SK-N-SH (cell line): ENCODE measurements at regions not wholly inside any gene's neighbourhood (a gene's known extent, or its start where the extent isn't known, plus 50 kb on each side); places are given as distances from the start of the nearest gene placed in this dataset.

Experiments
- EZH2phosphoT487 ChIP-seq: fragments of 200-600 bp; sonication (generic); IDR thresholded peaks from 2 replicates; pipeline ENCODE4 v1.6.1; 2017; ENCODE audit warnings: low read depth, mixed run types, mild to moderate bottlenecking, antibody characterized with exemption, moderate library complexity, borderline replicate concordance
- FOXM1 ChIP-seq: IDR thresholded peaks from 2 replicates; pipeline ENCODE4 v1.4.0; 2012; ENCODE audit warnings: low read depth, mild to moderate bottlenecking
- GATA2 ChIP-seq: sonication (generic); formaldehyde crosslinking; IDR thresholded peaks from 2 replicates; pipeline ENCODE4 v1.5.0; 2020; ENCODE audit warnings: mild to moderate bottlenecking, missing genetic modification reagents
- POLR2AphosphoS5 ChIP-seq: IDR thresholded peaks from 2 replicates; pipeline ENCODE4 v1.6.1; 2012; ENCODE audit warnings: low read depth, low read length
- RCOR1 ChIP-seq: fragments of 150-350 bp; IDR thresholded peaks from 2 replicates; pipeline ENCODE4 v1.6.1; 2017; ENCODE audit warnings: antibody characterized with exemption, low read length
- RXRA ChIP-seq: IDR thresholded peaks from 2 replicates; pipeline ENCODE4 v1.4.0; 2012; ENCODE audit warnings: low read depth, mild to moderate bottlenecking, borderline replicate concordance
- SMC3 ChIP-seq: IDR thresholded peaks from 2 replicates; pipeline ENCODE4 v1.6.1; 2012; ENCODE audit warnings: low read depth, low read length, improper control_type of control experiment
- TCF12 ChIP-seq: IDR thresholded peaks from 2 replicates; pipeline ENCODE4 v1.4.0; 2012
- YY1 ChIP-seq: IDR thresholded peaks from 2 replicates; pipeline ENCODE4 v1.4.0; 2012; ENCODE audit warnings: low read depth, mild to moderate bottlenecking
- TF ChIP-seq, protein P1 (sequence below): fragments of 200-600 bp; sonication (generic); IDR thresholded peaks from 2 replicates; pipeline ENCODE4 v1.6.1; 2017; ENCODE audit warnings: antibody characterized with exemption, mild to moderate bottlenecking, moderate library complexity
- TF ChIP-seq, protein P2 (sequence below): IDR thresholded peaks from 2 replicates; pipeline ENCODE4 v1.4.0; 2012; ENCODE audit warnings: low read depth
- TF ChIP-seq, protein P3 (sequence below): IDR thresholded peaks from 2 replicates; pipeline ENCODE4; 2012

DNA sequence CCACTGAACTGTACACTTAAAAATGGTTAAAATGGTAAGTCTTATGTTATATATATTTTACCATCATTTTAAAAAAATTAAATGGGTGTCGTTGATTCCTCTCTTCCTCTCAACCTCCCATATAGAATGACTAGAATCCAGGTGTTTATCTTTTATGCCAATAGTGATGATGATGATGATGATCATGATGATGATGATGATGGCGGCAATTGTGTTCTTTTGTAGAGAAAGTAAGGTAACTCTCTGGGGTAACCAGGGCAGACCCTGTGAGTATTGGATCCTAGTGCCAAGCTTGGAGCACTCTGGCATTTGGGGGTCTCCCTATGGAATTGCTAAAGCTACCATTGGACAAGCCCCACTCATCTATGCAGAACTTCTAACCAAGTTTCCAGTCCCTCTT is 113.6 kb downstream of the GLI2 start:
- TF ChIP-seq, protein P1, sequence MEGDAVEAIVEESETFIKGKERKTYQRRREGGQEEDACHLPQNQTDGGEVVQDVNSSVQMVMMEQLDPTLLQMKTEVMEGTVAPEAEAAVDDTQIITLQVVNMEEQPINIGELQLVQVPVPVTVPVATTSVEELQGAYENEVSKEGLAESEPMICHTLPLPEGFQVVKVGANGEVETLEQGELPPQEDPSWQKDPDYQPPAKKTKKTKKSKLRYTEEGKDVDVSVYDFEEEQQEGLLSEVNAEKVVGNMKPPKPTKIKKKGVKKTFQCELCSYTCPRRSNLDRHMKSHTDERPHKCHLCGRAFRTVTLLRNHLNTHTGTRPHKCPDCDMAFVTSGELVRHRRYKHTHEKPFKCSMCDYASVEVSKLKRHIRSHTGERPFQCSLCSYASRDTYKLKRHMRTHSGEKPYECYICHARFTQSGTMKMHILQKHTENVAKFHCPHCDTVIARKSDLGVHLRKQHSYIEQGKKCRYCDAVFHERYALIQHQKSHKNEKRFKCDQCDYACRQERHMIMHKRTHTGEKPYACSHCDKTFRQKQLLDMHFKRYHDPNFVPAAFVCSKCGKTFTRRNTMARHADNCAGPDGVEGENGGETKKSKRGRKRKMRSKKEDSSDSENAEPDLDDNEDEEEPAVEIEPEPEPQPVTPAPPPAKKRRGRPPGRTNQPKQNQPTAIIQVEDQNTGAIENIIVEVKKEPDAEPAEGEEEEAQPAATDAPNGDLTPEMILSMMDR, result no peak
- TF ChIP-seq, protein P2, sequence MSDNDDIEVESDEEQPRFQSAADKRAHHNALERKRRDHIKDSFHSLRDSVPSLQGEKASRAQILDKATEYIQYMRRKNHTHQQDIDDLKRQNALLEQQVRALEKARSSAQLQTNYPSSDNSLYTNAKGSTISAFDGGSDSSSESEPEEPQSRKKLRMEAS, result no peak
- TF ChIP-seq FOXM1 (no peak), POLR2AphosphoS5 (no peak), EZH2phosphoT487 (no peak), YY1 (no peak), SMC3 (no peak), RXRA (no peak), TCF12 (no peak), RCOR1 (no peak), GATA2 (CRISPR knock-in tag) (no peak)
- TF ChIP-seq, protein P3, sequence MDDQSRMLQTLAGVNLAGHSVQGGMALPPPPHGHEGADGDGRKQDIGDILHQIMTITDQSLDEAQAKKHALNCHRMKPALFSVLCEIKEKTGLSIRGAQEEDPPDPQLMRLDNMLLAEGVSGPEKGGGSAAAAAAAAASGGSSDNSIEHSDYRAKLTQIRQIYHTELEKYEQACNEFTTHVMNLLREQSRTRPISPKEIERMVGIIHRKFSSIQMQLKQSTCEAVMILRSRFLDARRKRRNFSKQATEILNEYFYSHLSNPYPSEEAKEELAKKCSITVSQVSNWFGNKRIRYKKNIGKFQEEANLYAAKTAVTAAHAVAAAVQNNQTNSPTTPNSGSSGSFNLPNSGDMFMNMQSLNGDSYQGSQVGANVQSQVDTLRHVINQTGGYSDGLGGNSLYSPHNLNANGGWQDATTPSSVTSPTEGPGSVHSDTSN, result no peak
